H1 (cell line): ENCODE measurements at regions not wholly inside any gene's neighbourhood (a gene's known extent, or its start where the extent isn't known, plus 50 kb on each side); places are given as distances from the start of the nearest gene placed in this dataset.

Experiments
- CTCF ChIA-PET: fragments of 300-600 bp; sonication (Branson Sonifier 250); formaldehyde crosslinking; loops from one replicate; lab custom pipeline; 2021; ENCODE audit not compliant: partially characterized antibody; lab: Charles Lee
- POLR2A ChIA-PET: fragments of 300-600 bp; sonication (Branson Sonifier 250); formaldehyde crosslinking; loops from one replicate; lab custom pipeline; 2021; ENCODE audit warnings: inconsistent platforms; ENCODE audit not compliant: partially characterized antibody; lab: Charles Lee
- DNase-seq, 2 experiments: peaks; one replicate each; pipeline versions ENCODE4 v3.0.0 to v3.0.0-alpha.2; 2010 to 2022; ENCODE audit warnings: low spot score in 2 of 2, low read depth in 1 of 2, mixed read lengths in 1 of 2
- FAIRE-seq: peaks from 2 replicates; lab custom pipeline; 2011; peaks lifted over from hg19 to GRCh38; lab: Jason Lieb, UNC
- H2AFZ ChIP-seq: 2 replicates; pipeline ENCODE4 v1.8.1; 2012; ENCODE audit warnings: low read length, inconsistent platforms
- H2AK5ac ChIP-seq: 2 replicates; pipeline ENCODE4 v1.6.1; 2013; ENCODE audit warnings: low read depth, low read length
- H2BK120ac ChIP-seq: replicated peaks from 2 replicates; pipeline ENCODE3; 2013; ENCODE audit warnings: low read depth, low read length, inconsistent platforms
- H2BK12ac ChIP-seq: 2 replicates; pipeline ENCODE4 v1.6.1; 2013; ENCODE audit warnings: low read depth, low read length
- H2BK15ac ChIP-seq: 2 replicates; pipeline ENCODE4 v1.6.1; 2013; ENCODE audit warnings: low read length
- H2BK20ac ChIP-seq: 2 replicates; pipeline ENCODE4 v1.6.1; 2013; ENCODE audit warnings: low read length
- H2BK5ac ChIP-seq: 2 replicates; pipeline ENCODE4 v1.6.1; 2013; ENCODE audit warnings: low read depth, low read length
- H3K14ac ChIP-seq: 2 replicates; pipeline ENCODE4 v1.6.1; 2013; ENCODE audit warnings: inconsistent platforms; ENCODE audit not compliant: insufficient read length
- H3K18ac ChIP-seq: 2 replicates; pipeline ENCODE4 v1.6.1; 2013; ENCODE audit warnings: low read length; ENCODE audit errors: extremely low read depth
- H3K23ac ChIP-seq: 2 replicates; pipeline ENCODE4 v1.6.1; 2013; ENCODE audit warnings: inconsistent platforms; ENCODE audit not compliant: insufficient read length
- H3K23me2 ChIP-seq: 2 replicates; pipeline ENCODE4 v1.6.1; 2013; ENCODE audit warnings: low read depth, low read length
- H3K27ac ChIP-seq: 2 replicates; pipeline ENCODE4 v1.6.1; 2011; ENCODE audit warnings: low read depth, low read length, inconsistent platforms
- H3K27me3 ChIP-seq, 4 experiments: replicated peaks in 1 of 4; 1 replicate in 1 of 4; 2 replicates in 3 of 4; pipeline versions ENCODE4 v1.6.1 to v1.8.1; 2011 to 2013; ENCODE audit warnings: low read length in 3 of 4, mild to moderate bottlenecking in 3 of 4, inconsistent platforms in 2 of 4, mixed read lengths in 2 of 4, moderate library complexity in 1 of 4; ENCODE audit not compliant: control insufficient read depth in 3 of 4, insufficient read depth in 3 of 4; ENCODE audit errors: extremely low read depth in 1 of 4
- H3K36me3 ChIP-seq, 4 experiments: 2 replicates each; pipeline versions ENCODE4 v1.6.1 to v1.8.1; 2011 to 2013; ENCODE audit warnings: mild to moderate bottlenecking in 4 of 4, low read length in 3 of 4, moderate library complexity in 2 of 4, control low read depth in 1 of 4, inconsistent platforms in 1 of 4; ENCODE audit not compliant: insufficient read depth in 4 of 4, control insufficient read depth in 2 of 4
- H3K4ac ChIP-seq: replicated peaks from 2 replicates; pipeline ENCODE3; 2013; ENCODE audit warnings: low read length, low read depth, mixed read lengths, inconsistent platforms; ENCODE audit not compliant: insufficient read length
- H3K4me1 ChIP-seq, 4 experiments: replicated peaks in 1 of 4; 1 replicate in 1 of 4; 2 replicates in 3 of 4; pipeline versions ENCODE4 v1.6.1 to v1.8.1; 2011 to 2013; ENCODE audit warnings: low read length in 3 of 4, inconsistent platforms in 2 of 4, mixed read lengths in 1 of 4; ENCODE audit not compliant: insufficient read depth in 4 of 4, control insufficient read depth in 3 of 4
- H3K4me2 ChIP-seq, 2 experiments: 2 replicates each; pipeline versions ENCODE4 v1.6.1 to v1.8.1; 2011 to 2013; ENCODE audit warnings: low read depth in 2 of 2, low read length in 2 of 2, control low read depth in 1 of 2, inconsistent platforms in 1 of 2, mild to moderate bottlenecking in 1 of 2; ENCODE audit not compliant: insufficient read depth in 1 of 2
- H3K4me3 ChIP-seq, 4 experiments: fragments of 200-600, 300-600 bp in 1 of 4; sonication (generic), shearing (Covaris generic), sonication (Bioruptor Twin) in 1 of 4; 2 replicates each; pipeline versions ENCODE4 v1.5.1 to v1.8.1; 2011 to 2016; ENCODE audit warnings: low read length in 4 of 4, low read depth in 3 of 4, control low read depth in 2 of 4, inconsistent platforms in 2 of 4, mild to moderate bottlenecking in 2 of 4, mixed read lengths in 1 of 4, moderate library complexity in 1 of 4; ENCODE audit not compliant: insufficient read depth in 2 of 4; ENCODE audit errors: extremely low read depth in 1 of 4
- H3K56ac ChIP-seq: replicated peaks from 2 replicates; pipeline ENCODE3; 2013; ENCODE audit warnings: low read depth, mild to moderate bottlenecking, mixed read lengths, low read length, inconsistent platforms; ENCODE audit not compliant: insufficient read length
- H3K79me1 ChIP-seq: 2 replicates; pipeline ENCODE4 v1.6.1; 2013; ENCODE audit warnings: low read depth, low read length, control low read depth
- H3K79me2 ChIP-seq, 2 experiments: 2 replicates each; pipeline versions ENCODE4 v1.6.1 to v1.8.1; 2012 to 2013; ENCODE audit warnings: low read length in 2 of 2, mild to moderate bottlenecking in 2 of 2, inconsistent platforms in 1 of 2; ENCODE audit not compliant: insufficient read depth in 2 of 2, control insufficient read depth in 1 of 2
- H3K9ac ChIP-seq, 4 experiments: replicated peaks in 1 of 4; 1 replicate in 1 of 4; 2 replicates in 3 of 4; pipeline versions ENCODE4 v1.6.1 to v1.8.1; 2011 to 2013; ENCODE audit warnings: low read depth in 3 of 4, low read length in 3 of 4, control low read depth in 2 of 4, mild to moderate bottlenecking in 2 of 4, moderate library complexity in 2 of 4, inconsistent platforms in 1 of 4; ENCODE audit errors: extremely low read depth in 1 of 4
- H3K9me3 ChIP-seq, 2 experiments: 2 replicates each; pipeline versions ENCODE4 v1.6.1 to v1.8.1; 2012 to 2013; ENCODE audit warnings: mild to moderate bottlenecking in 2 of 2, moderate library complexity in 2 of 2, control low read depth in 1 of 2, inconsistent platforms in 1 of 2, low read depth in 1 of 2, low read length in 1 of 2, mixed read lengths in 1 of 2; ENCODE audit not compliant: insufficient read depth in 2 of 2
- H4K20me1 ChIP-seq, 2 experiments: replicated peaks in 1 of 2; 2 replicates each; pipeline versions ENCODE3 to v1.8.1; 2011 to 2013; ENCODE audit warnings: inconsistent platforms in 2 of 2, low read length in 2 of 2, mild to moderate bottlenecking in 1 of 2; ENCODE audit not compliant: insufficient read depth in 2 of 2, control insufficient read depth in 1 of 2
- H4K5ac ChIP-seq: 2 replicates; pipeline ENCODE4 v1.6.1; 2013; ENCODE audit warnings: low read length, low read depth, mixed read lengths, inconsistent platforms; ENCODE audit not compliant: insufficient read length
- H4K8ac ChIP-seq: 2 replicates; pipeline ENCODE4 v1.8.0; 2013; ENCODE audit warnings: mild to moderate bottlenecking, moderate library complexity, low read length, inconsistent platforms; ENCODE audit not compliant: insufficient read depth; ENCODE audit errors: extremely low read depth
- H4K91ac ChIP-seq: replicated peaks from 2 replicates; pipeline ENCODE3; 2013; ENCODE audit warnings: low read length, mixed read lengths, inconsistent platforms; ENCODE audit not compliant: insufficient read length
- CBX5 ChIP-seq: fragments of 300-800, 300-1000 bp; sonication (generic); IDR thresholded peaks from 2 replicates; pipeline ENCODE4 v1.7.1; 2016; ENCODE audit warnings: antibody characterized with exemption, low read length, low read depth
- HDAC6 ChIP-seq: IDR thresholded peaks from one replicate; pipeline ENCODE4 v1.7.1; 2012; ENCODE audit warnings: low read depth, mild to moderate bottlenecking, inconsistent platforms, low read length, moderate library complexity
- KDM5A ChIP-seq: fragments of 200-600 bp; IDR thresholded peaks from 2 replicates; pipeline ENCODE4 v1.7.1; 2012; ENCODE audit warnings: mild to moderate bottlenecking, low read length, inconsistent platforms, mixed read lengths
- PHF8 ChIP-seq: fragments of 200-600 bp; sonication (generic); conservative IDR thresholded peaks from 2 replicates; pipeline ENCODE4 v1.7.1; 2012; ENCODE audit warnings: low read depth, mild to moderate bottlenecking, inconsistent platforms, low read length, moderate library complexity
- POLR2AphosphoS5 ChIP-seq: IDR thresholded peaks from 2 replicates; pipeline ENCODE4 v1.6.1; 2011; ENCODE audit warnings: low read depth, low read length
- RNF2 ChIP-seq: fragments of 200-900, 300-1000 bp; sonication (generic); IDR thresholded peaks from 2 replicates; pipeline ENCODE4 v1.7.1; 2016; ENCODE audit warnings: borderline replicate concordance, low read depth, mild to moderate bottlenecking, antibody characterized with exemption, low read length; ENCODE audit not compliant: poor library complexity, severe bottlenecking; ENCODE audit errors: missing control alignments
- RXRA ChIP-seq: IDR thresholded peaks from 2 replicates; pipeline ENCODE4 v1.6.1; 2011; ENCODE audit warnings: low read depth, mild to moderate bottlenecking, low read length, moderate library complexity; ENCODE audit not compliant: insufficient read depth
- SAP30 ChIP-seq: fragments of 300-600 bp; sonication (generic); IDR thresholded peaks from 2 replicates; pipeline ENCODE4 v1.7.1; 2012; ENCODE audit warnings: low read length, moderate library complexity, mild to moderate bottlenecking, inconsistent platforms; ENCODE audit not compliant: insufficient read depth, insufficient replicate concordance
- SIN3A ChIP-seq, 2 experiments: IDR thresholded peaks in 1 of 2; conservative IDR thresholded peaks in 1 of 2; 2 replicates each; pipeline ENCODE4 v1.6.1; 2011 to 2012; ENCODE audit warnings: low read length in 2 of 2, improper control_type of control experiment in 1 of 2, low read depth in 1 of 2, mild to moderate bottlenecking in 1 of 2
- YY1 ChIP-seq: IDR thresholded peaks from 2 replicates; pipeline ENCODE4 v1.6.1; 2011; ENCODE audit warnings: low read depth, mild to moderate bottlenecking, low read length
- WGBS, 2 experiments: shearing (Covaris generic) in 1 of 2; methylation state at CpG; one replicate each; pipeline versions ENCODE4 v1.1.6 to v1.1.7; 2013 to 2015; ENCODE audit warnings: low lambda C conversion rate in 2 of 2, mixed read lengths in 2 of 2, inconsistent platforms in 1 of 2, low coverage in 1 of 2, missing lambda C conversion rate in 1 of 2; ENCODE audit not compliant: insufficient replicate concordance in 2 of 2, insufficient coverage in 1 of 2, insufficient read length in 1 of 2; ENCODE audit errors: extremely low coverage in 1 of 2, missing lambda C conversion rate in 1 of 2; 5-methylcytosine and 5-hydroxymethylcytosine counted together
- TF ChIP-seq, protein P1 (sequence below): IDR thresholded peaks from 2 replicates; pipeline ENCODE4 v1.6.1; 2012; ENCODE audit warnings: low read length, inconsistent platforms

DNA sequence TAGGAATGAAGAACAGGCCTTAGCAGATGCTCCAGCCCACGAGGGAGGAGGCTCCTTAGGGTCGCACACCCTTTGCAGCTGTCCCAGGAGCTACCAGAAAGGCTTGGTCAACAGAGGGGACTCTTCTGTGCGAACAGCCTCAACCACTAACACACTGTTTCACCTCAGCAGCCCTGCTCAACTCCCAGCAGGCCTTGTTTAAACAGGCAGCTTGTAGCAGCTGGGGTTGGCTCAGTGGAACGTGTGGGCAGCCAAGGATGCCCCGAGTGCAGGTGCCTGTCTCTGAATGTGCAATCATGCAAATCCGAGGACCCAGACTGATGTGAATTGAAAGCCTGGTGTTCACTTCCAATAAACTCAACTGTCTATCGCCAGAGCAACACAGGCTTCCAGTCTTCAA is 88.7 kb upstream of the CXCR4 start:
- Histone ChIP-seq H2AK5ac (no peak overlapping the region), H3K27me3 (no peaks in the 10 kb centered on the region), H4K8ac (no peak overlapping the region), H4K20me1 (no peaks in the 10 kb centered on the region), H4K5ac (no peak overlapping the region), H2BK5ac (no peak overlapping the region), H3K4me2 (no peak overlapping the region), H3K23me2 (no peaks in the 10 kb centered on the region), H3K4ac (no peak overlapping the region), H3K79me2 (no peaks in the 10 kb centered on the region), H3K18ac (no peak overlapping the region), H3K23ac (no peak overlapping the region), H3K9ac (no peak overlapping the region), H2BK12ac (no peak overlapping the region), H3K79me1 (no peaks in the 10 kb centered on the region), H3K9me3 (0 out of 4 replicates have a peak, but pooled peaks cover 0 to 4% of the 10 kb centered on the region in 2 experiments), H3K56ac (no peak overlapping the region), H3K14ac (no peak overlapping the region), H3K36me3 (no peaks in the 10 kb centered on the region), H2BK20ac (no peak overlapping the region), H3K4me3 (no peak overlapping the region), H4K91ac (no peak overlapping the region), H2AFZ (no peak overlapping the region), H2BK15ac (no peak overlapping the region), H3K27ac (no peak overlapping the region), H2BK120ac (no peak overlapping the region), H3K4me1 (no peaks in the 10 kb centered on the region)
- TF ChIP-seq PHF8 (no peak), SAP30 (no peak), SIN3A (conservative IDR thresholded peaks at IDR 0.05 in 1 of 2, IDR thresholded peaks at IDR 0.05 in 1 of 2; ENCODE audit: low read depth in 1 of 2, low read length in 2 of 2) (no peak), HDAC6 (no peak), CBX5 (no peak), RXRA (no peak), RNF2 (no peak), POLR2AphosphoS5 (no peak), KDM5A (no peak), YY1 (no peak)
- TF ChIP-seq, protein P1, sequence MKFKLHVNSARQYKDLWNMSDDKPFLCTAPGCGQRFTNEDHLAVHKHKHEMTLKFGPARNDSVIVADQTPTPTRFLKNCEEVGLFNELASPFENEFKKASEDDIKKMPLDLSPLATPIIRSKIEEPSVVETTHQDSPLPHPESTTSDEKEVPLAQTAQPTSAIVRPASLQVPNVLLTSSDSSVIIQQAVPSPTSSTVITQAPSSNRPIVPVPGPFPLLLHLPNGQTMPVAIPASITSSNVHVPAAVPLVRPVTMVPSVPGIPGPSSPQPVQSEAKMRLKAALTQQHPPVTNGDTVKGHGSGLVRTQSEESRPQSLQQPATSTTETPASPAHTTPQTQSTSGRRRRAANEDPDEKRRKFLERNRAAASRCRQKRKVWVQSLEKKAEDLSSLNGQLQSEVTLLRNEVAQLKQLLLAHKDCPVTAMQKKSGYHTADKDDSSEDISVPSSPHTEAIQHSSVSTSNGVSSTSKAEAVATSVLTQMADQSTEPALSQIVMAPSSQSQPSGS, result no peak
- ChIA-PET POLR2A (no interaction called here), CTCF (no interaction called here)
- WGBS, 2 experiments, result 87% methylated on average over 7 of the region's 7 CpGs; no CpG with 5 or more reads in 1 of the 2 experiments
- FAIRE-seq, result no peak
- no peak for DNase-seq
